GF-D8 (cell line): ENCODE measurements at regions not wholly inside any gene's neighbourhood (a gene's known extent, or its start where the extent isn't known, plus 50 kb on each side); places are given as distances from the start of the nearest gene placed in this dataset.
"Not testable (repeated sequence)": the region's sequence is repeated elsewhere in the genome, so short reads cannot be mapped to it uniquely, and the experiment has no call there.

Source experiments
- DNase-seq: peaks from one replicate; lab custom pipeline; 2025; lab: John Stamatoyannopoulos, UW

GRCh38 chr13:44128552-44129001 is 245.0 kb upstream of the SERP2 start:
- DNase-seq: no peak

GRCh38 chr13:44129418-44129817 is 244.2 kb upstream of the SERP2 start:
- DNase-seq: no peak

- DNase-seq: no peak
Observed at GRCh38 chr13:44131069-44131614, 242.5 kb upstream of the SERP2 start.

GRCh38 chr13:44132710-44133109 is 240.9 kb upstream of the SERP2 start:
- DNase-seq: no peak

GRCh38 chr13:44133626-44134025 is 240.0 kb upstream of the SERP2 start:
- no peak for DNase-seq

GRCh38 chr13:44135566-44135965 is 238.1 kb upstream of the SERP2 start:
- no peak for DNase-seq

- no peak for DNase-seq
Observed at GRCh38 chr13:44136696-44137268, 236.8 kb upstream of the SERP2 start.

- DNase-seq: no peak
Observed at GRCh38 chr13:44137466-44137865, 236.2 kb upstream of the SERP2 start.

GRCh38 chr13:44140146-44140545 is 233.5 kb upstream of the SERP2 start:
- no peak for DNase-seq

GRCh38 chr13:44140888-44141724 is 232.5 kb upstream of the SERP2 start:
- no peak for DNase-seq

- peak; percentile 90 for DNase-seq
Observed at GRCh38 chr13:44141725-44142539, 231.7 kb upstream of the SERP2 start.

- DNase-seq: peak; percentile 40
Observed at GRCh38 chr13:44142540-44142867, 231.1 kb upstream of the SERP2 start.

- no peak for DNase-seq
Observed at GRCh38 chr13:44142941-44143665, 230.5 kb upstream of the SERP2 start.

- no peak for DNase-seq
Observed at GRCh38 chr13:44146138-44146537, 227.5 kb upstream of the SERP2 start.

- no peak for DNase-seq
Observed at GRCh38 chr13:44147233-44147632, 226.4 kb upstream of the SERP2 start.

- DNase-seq: no peak
Observed at GRCh38 chr13:44147648-44148047, 226.0 kb upstream of the SERP2 start.

- no peak for DNase-seq
Observed at GRCh38 chr13:44148159-44148914, 225.3 kb upstream of the SERP2 start.

- not testable (repeated sequence) for DNase-seq
Observed at GRCh38 chr13:44149231-44149630, 224.4 kb upstream of the SERP2 start.

GRCh38 chr13:44149821-44150220 is 223.8 kb upstream of the SERP2 start:
- no peak for DNase-seq

- no peak for DNase-seq
Observed at GRCh38 chr13:44151474-44151873, 222.2 kb upstream of the SERP2 start.

- no peak for DNase-seq
Observed at GRCh38 chr13:44153496-44153895, 220.1 kb upstream of the SERP2 start.
